ENCODE measurements at regions not wholly inside any gene's neighbourhood (a gene's known extent, or its start where the extent isn't known, plus 50 kb on each side); places are given as distances from the start of the nearest gene placed in this dataset.

GRCh38 chr2:220478305-220479058 is 851.1 kb downstream of the SLC4A3 start:
- H3K27ac ChIP-seq, result no peak overlapping the region
- no peaks in the 10 kb centered on the region for H4K20me1 ChIP-seq (ENCODE audit: insufficient read depth, poor library complexity, severe bottlenecking)
- no peaks in the 10 kb centered on the region for H3K36me3 ChIP-seq (replicated peaks; ENCODE audit: insufficient read depth, low read depth)
- H3K4me3 ChIP-seq, result no peak overlapping the region
- H3K9me3 ChIP-seq (ENCODE audit: low read depth), result no peaks in the 10 kb centered on the region
- TF ChIP-seq CTCF (IDR thresholded peaks at IDR 0.05; ENCODE audit: poor library complexity) (no peak), EZH2 (IDR thresholded peaks at IDR 0.05; ENCODE audit: borderline replicate concordance) (no peak), EZH2phosphoT487 (IDR thresholded peaks at IDR 0.05; ENCODE audit: low read depth, severe bottlenecking, unreplicated experiment) (no peak)
- WGBS (ENCODE audit: low lambda C conversion rate, missing lambda C conversion rate), result 77% methylated on average over 4 of the region's 4 CpGs
- no peaks in the 10 kb centered on the region for H3K27me3 ChIP-seq
- H3K4me1 ChIP-seq (ENCODE audit: insufficient read depth), result no peaks in the 10 kb centered on the region
- DNase-seq (ENCODE audit: low spot score), result peak; percentile 14
- no peaks in the 10 kb centered on the region for H3K9me2 ChIP-seq (replicated peaks; ENCODE audit: insufficient read depth)
- no peak overlapping the region for H3K4me2 ChIP-seq
- H3K79me2 ChIP-seq, result no peaks in the 10 kb centered on the region
- no peak overlapping the region for H2AFZ ChIP-seq

DNA sequence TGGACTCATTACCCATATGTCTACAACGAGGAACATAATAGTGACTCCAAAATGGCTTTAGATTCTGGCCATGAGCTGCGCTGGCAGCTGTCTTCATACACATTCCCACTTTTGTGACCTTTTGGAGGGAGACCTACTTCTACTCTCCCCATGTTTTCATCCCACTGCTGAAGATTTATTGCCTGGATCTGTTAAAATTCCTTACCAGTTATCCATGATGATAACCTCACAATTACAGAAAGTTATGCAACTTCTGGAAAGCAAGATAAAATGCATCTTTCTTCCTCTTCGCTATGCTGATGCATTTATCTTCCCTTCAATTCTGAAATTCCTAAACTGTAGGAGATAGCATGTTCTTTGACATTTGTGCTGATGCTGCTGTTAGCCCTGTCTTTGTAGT is 855.3 kb downstream of the SLC4A3 start:
- H3K9me3 ChIP-seq (ENCODE audit: low read depth), result no peaks in the 10 kb centered on the region
- no peaks in the 10 kb centered on the region for H3K4me1 ChIP-seq (ENCODE audit: insufficient read depth)
- H3K36me3 ChIP-seq (replicated peaks; ENCODE audit: insufficient read depth, low read depth), result no peaks in the 10 kb centered on the region
- H3K4me3 ChIP-seq, result no peak overlapping the region
- H3K79me2 ChIP-seq, result no peaks in the 10 kb centered on the region
- H2AFZ ChIP-seq, result no peak overlapping the region
- no peak overlapping the region for H3K4me2 ChIP-seq
- no peak overlapping the region for H3K27ac ChIP-seq
- no peak for DNase-seq (ENCODE audit: low spot score)
- H4K20me1 ChIP-seq (ENCODE audit: insufficient read depth, poor library complexity, severe bottlenecking), result no peaks in the 10 kb centered on the region
- WGBS (ENCODE audit: low lambda C conversion rate, missing lambda C conversion rate), result 83% methylated on average over 3 of the region's 3 CpGs
- TF ChIP-seq CTCF (IDR thresholded peaks at IDR 0.05; ENCODE audit: poor library complexity) (no peak), EZH2phosphoT487 (IDR thresholded peaks at IDR 0.05; ENCODE audit: low read depth, severe bottlenecking, unreplicated experiment) (no peak), EZH2 (IDR thresholded peaks at IDR 0.05; ENCODE audit: borderline replicate concordance) (no peak)
- H3K9me2 ChIP-seq (replicated peaks; ENCODE audit: insufficient read depth), result no peaks in the 10 kb centered on the region
- H3K27me3 ChIP-seq, result no peaks in the 10 kb centered on the region

DNA sequence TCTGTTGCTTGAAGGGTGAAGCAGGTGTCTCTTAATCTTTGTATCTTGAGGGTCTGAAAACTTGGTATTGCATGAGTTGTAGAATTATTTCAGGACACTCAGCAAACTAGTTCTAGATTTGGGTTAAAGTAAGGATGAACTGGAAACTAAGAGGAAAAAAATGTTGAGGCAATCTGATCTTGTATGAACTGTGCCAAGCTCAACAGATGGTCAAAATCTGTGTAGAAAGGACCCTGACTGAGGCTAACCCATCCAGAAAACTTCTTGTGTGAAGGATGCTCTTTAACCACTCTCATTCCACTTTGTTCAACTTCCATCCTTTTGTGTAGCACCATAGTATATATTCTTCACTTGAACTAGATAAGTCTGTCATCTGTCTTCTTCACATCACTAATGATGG is 861.7 kb downstream of the SLC4A3 start:
- Histone ChIP-seq H3K4me3 (no peak overlapping the region), H4K20me1 (ENCODE audit: insufficient read depth, poor library complexity, severe bottlenecking) (no peaks in the 10 kb centered on the region), H3K79me2 (no peaks in the 10 kb centered on the region), H3K36me3 (replicated peaks; ENCODE audit: insufficient read depth, low read depth) (no peaks in the 10 kb centered on the region), H3K9me3 (ENCODE audit: low read depth) (no peaks in the 10 kb centered on the region), H2AFZ (no peak overlapping the region), H3K27me3 (no peaks in the 10 kb centered on the region), H3K4me1 (ENCODE audit: insufficient read depth) (no peaks in the 10 kb centered on the region), H3K4me2 (no peak overlapping the region), H3K9me2 (replicated peaks; ENCODE audit: insufficient read depth) (no peaks in the 10 kb centered on the region), H3K27ac (no peak overlapping the region)
- DNase-seq (ENCODE audit: low spot score), result no peak
- no peak for TF ChIP-seq CTCF (IDR thresholded peaks at IDR 0.05; ENCODE audit: poor library complexity)
- TF ChIP-seq EZH2 (IDR thresholded peaks at IDR 0.05; ENCODE audit: borderline replicate concordance), result no peak
- TF ChIP-seq EZH2phosphoT487 (IDR thresholded peaks at IDR 0.05; ENCODE audit: low read depth, severe bottlenecking, unreplicated experiment), result no peak

Measured in hepatocyte (in vitro differentiated cells).